ENCODE measurements at regions not wholly inside any gene's neighbourhood (a gene's known extent, or its start where the extent isn't known, plus 50 kb on each side); places are given as distances from the start of the nearest gene placed in this dataset.

DNA sequence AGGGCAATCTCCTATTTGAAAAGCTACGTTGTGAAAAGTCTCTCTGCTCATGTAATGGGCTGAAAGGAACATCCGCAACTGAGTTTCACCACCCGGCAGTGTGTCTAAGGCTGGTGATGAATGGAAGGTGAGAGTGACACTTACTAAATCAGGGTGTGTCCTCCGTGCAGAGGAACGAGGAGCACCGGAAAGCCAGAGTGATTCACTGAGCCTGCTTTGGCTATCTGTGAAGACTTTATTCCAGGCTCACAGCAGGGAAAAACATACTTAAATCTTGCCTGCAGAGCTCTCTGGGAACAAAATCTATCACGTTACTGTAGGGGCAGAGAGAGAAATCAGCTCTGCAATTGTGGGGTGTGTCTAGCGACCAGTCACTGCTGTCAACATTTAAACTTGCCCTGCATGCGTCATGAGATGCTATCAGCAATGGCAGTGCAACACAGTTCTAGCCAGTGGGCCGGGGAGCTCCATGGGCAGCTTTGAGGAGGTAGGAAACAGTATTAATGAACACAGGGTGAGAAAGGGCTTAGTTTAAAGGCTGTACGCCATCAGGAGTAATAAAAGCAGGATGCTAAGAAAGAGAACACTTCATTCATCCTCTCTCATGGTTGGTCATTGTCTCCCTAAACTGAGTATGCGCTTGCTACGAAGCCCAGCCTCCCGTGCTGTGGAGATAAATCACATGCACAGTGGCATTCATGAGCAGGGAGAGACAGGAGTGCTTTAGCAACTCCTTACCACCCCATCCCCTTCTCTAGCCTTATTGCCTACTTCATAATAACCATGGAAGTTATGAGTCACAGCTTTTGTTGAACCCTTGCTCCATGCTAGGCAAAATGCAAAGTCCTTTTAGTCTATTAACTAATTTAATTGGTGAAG, 542.7 kb upstream of the ADAMTS9 start:
- no peak for DNase-seq

DNA sequence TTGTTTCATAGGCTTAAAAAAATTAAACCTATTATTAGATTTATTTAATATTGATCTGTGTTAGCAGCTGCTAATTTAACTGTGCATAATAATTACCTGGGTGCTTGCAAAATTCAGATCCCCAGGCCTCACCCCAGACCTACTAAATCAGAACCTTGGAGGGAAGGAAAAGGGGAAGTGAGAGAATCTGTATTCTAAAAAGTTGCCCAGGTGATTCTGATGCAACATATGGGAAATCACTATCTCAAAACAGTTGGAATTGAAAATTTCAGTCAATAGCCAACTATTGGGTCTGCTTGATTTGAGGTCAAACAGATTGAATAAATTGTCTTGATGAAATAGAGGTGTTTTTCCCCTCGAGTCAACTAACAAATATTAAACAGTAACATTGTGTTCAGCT, 538.5 kb upstream of the ADAMTS9 start:
- DNase-seq: no peak

DNA sequence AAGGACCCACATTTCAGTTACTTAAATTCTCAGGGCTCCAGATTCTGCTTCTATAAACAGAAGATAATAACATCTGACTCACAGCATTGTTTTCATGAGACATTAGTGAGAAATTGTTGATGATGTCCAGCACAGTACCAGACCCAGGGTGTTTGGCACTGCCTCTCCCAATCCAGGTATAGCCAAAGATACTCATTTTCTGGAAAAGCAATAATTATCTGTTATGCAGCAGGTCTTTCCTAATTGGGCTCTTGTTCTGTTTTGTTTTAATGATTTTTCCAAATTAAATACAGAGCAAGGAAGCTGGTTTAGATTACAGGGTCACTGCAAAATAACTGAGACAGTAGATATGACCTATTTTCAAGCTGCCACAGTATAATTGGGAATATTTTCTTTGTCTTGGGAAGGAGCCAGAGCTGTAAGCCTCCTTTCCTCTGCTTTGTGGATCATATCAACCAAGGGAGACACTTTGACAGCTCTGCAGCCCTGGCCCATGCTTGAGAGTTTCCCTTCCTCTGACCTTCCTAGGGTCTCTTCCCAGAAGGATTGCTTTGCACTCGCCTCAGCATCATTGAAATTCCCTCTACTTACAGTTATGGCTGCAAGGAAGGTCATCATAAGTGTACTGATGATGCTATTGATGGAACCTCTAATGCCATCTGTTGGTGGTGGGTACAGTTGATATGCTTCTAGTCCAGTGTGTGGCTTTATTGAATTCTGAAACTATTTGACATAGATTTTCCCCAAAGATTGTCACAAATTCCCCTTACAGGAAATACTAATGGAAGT, 522.4 kb upstream of the ADAMTS9 start:
- DNase-seq: no peak

DNA sequence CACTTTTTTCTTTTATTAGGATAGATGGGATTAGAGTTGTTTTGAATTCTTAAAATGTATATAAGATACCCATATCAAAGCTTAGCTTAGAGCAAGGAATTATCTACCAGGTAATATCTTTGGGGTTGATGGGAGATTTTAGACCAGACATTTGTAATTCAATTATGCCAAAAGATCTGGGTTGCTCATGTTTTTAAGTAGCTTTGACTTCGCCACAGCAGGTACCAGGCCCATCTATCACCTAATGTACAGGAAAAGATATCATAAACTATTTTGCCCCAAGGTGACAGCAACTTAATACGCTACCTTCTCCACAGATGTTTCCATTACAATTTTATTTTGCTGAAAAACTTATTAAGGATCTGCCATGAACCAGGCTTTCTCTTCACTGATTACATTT, 514.6 kb upstream of the ADAMTS9 start:
- DNase-seq: no peak

DNA sequence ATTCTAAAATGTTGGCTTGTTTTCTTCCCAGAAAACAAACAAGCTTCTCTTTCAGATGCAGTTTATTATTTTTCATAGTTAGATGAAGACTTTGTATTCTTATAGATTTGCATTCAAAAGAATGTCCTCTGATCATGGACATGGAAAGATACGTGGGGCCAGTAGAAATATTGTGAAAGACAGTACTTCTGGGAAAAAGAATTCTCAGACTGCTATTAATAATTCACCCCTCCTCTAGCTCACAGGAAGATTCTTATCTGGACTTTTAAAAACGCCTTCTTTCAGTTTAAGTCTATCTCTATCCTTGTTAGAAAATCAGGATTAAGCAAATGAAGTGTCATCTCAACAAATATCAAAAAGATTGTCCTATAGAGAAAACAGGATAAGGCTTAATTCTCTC, 514.1 kb upstream of the ADAMTS9 start:
- DNase-seq: no peak

DNA sequence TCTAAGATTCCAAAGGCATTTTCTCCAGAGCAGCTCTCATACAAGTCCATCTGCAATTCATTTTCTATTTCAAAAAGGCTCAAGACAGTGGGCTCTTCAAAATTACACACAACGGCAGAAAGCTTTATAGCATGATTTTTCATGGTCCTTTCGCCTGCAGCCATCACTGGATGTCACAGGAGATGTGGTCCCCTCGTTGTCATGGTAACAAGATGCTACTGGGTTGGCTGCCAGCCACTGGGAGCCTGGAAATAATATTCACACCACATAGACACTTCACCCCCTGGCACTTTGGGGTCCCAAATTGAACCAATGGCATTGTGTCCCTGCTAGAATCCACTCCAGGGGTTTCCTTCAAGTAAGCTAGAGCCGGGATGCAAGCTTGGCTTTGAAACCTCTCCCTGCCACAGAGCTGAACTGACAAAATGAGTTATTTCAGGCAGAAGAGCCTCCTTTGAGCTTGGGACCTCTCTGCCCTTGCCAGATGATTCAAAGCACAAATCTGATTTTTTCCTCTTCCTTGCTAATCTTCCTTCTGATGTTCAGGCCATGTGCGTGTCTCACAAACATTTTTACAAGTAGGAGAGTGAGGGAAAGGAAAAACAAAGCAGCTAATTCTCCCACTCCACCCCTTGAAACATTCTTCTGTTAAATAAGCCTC, 512.6 kb upstream of the ADAMTS9 start:
- DNase-seq: no peak

DNA sequence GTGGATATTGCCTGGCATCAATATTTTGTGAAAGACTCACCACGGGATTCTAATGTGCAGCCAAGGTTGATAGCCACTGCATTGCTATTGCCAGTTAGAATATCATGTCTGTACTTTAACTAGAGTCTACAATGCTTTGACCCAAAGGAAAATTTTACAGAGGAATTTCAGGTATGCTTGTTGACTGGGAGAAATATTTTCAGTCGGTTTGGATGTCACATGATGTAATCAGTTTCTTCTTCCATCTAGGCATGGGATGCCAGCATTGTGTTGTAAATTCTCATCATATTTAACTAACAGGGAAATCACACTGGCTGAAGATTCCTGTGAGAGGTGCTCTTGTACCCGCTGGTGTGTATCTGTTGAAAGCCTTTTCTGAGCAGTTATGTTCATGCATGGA, 508.9 kb upstream of the ADAMTS9 start:
- DNase-seq: no peak

DNA sequence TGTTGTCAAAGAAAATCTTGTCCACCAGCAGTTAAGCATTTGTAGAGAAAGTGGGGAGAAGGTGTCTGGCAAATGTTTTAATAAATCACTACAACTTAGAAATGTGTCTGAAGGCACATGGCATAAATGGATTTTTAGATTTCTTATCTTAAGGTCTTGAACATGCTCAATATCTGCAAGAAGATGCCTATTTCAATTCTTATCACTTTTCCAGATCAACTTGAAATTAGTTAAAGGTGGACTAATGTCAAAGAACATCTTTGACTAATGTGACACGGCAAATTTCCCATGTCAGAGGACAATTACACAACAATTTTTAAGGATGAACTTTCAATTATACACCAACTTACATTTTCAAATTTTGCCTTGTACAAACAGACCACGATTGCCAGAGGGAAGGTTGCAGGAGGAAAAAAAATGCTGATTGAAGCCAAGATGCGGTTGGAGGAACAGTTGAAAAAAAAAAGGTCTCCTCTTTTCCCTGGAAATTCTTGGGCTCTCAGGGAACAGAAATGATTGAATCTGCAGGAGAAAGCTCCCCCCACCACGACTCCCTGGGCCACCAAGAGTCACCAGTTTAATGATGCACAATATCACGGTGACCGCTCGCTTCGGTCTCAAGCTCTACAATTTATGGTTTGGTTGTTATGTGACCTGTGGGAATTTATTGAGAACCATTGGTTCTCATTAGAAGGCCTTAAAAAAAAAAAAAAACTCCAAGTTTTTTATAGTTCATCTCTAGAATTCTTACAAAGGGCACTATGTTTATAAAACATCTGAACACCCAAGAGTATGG, 507.6 kb upstream of the ADAMTS9 start:
- DNase-seq: no peak

DNA sequence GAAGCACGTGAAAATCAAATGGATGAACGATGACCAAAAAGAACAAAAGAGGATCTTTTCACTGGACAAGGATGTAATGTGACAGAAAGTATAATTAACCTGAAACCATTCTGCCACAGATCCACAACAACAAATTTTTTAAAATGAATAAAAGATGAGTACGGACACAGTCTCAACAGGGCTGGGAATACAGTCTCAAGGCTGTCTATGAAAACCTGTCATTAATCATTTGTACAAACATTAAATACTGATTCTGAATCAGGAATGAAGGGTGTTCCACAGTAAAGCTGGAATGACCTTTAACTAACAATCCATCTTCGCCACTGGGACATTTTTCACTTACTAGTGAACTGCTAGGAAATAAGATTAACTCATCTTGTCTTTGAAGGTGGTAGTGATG, 506.9 kb upstream of the ADAMTS9 start:
- DNase-seq: no peak

DNA sequence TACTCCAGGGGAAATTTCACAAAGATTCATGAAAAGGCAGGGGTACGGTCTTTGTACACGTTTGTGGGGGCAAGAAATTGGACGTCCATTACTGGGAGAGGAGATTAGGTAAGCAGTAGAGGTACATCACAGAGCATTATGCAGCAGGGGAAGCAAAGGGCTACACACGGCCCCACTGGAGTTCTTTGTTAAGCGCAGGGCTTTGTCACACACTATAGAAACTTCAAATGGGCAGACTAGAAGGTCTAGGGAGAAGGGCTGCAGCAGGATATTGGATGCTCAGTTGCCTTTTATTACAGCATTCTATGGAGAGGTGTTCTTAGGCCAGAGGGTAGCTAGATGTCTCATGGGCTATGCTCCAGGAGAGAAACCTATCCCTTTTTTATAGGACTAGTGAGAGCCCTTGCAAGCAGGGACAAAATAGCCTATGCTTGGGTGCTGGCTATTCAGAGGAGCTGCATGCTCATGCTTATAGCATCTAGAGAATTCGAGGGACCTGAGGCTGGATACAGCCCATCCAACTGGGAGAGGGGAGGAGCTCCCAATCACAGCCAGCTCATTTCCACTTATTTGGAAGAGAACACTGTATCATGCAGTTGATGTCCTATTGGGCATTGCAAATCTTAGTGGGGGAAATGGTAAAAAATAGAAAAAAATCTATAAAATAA, 506.4 kb upstream of the ADAMTS9 start:
- no peak for DNase-seq

DNA sequence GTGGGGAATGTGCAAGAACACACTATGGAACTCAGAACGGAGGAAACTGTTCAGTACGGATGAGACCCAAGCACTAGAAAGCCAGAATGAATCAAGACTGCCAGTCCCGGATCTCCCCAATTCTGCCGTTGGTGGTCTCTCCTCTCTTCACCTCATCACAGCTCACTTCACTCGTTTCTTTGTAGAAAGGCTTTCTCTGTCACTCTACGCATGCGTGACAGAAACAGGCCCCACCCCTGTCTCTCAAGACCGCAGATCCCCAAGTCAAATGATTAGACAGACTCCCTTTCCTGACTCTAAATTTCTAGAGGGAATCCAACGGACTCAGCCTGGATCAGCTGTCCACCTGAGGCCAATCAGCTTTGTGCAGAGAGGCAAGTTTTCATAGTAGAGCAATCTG, 505.7 kb upstream of the ADAMTS9 start:
- DNase-seq: no peak

DNA sequence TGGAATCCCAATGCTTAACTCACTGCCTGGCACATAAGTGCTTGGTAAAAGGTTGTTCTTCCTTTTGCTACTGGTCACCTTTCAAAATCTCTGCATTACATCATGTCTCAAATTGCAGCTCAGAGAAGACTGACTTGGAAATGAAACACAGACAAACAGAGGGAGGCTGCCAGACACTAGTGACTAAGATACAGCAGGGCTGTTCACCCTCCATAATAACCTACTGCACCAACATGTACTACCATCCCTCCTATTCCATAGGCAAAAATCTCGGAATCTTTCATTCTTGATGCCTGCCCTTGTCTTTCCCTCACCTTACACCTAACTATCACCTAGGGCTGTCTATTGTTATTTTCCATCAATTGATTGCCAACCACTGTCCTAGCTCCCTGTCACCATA, 502.3 kb upstream of the ADAMTS9 start:
- no peak for DNase-seq

DNA sequence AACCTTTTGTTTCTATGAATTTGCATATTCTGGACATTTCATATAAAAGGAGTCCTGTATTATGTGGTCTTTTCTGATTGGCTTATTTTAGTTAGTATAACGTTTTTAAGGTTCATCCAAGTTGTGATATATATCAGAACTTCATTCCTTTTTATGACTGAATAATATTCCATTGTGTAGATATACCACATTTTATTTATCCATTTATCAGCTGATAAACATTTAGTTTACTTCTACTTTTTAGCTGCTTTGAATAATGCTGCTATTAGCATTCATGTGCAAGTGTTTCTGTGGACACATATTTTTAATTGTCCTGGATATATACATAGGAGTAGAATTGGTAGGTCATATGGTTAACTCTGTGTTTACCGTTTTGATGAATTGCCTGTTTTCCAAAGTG, 498.5 kb upstream of the ADAMTS9 start:
- DNase-seq: no peak

DNA sequence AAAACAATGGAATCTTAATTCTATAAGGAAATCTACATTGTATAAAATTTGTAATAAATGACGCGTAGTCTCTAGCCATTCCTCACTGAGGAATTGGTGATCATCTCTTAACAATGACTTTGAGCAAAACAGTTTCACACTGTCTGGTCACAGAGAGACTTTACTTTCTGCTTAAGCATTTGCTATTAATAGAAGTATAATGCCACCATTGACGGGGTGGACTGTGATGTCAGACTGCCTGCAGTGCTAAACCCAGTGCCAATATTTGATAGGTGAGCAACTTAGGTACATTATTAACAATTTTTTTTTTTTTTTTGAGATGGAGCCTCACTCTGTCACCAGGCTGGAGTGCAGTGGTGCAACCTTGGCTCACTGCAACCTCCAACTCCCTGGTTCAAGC, 494.9 kb upstream of the ADAMTS9 start:
- DNase-seq: no peak

DNA sequence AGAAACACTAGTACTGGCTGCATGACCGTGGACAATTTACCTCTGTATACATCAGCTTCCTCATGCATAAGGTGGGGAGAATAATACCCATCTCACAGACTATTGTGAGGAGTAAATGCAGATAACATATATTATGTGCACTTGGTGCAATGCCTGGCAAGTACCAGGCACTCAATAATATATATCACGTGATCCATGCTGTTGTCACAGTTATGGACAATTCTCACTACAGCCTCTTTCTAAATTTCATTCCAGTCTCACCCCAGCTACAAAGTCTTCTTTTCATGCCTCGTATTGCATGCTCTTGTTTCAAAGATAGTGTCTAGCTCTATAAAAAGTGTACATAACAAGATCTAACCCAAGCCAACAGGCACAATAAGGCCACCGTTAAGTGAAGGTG, 494.3 kb upstream of the ADAMTS9 start:
- no peak for DNase-seq

DNA sequence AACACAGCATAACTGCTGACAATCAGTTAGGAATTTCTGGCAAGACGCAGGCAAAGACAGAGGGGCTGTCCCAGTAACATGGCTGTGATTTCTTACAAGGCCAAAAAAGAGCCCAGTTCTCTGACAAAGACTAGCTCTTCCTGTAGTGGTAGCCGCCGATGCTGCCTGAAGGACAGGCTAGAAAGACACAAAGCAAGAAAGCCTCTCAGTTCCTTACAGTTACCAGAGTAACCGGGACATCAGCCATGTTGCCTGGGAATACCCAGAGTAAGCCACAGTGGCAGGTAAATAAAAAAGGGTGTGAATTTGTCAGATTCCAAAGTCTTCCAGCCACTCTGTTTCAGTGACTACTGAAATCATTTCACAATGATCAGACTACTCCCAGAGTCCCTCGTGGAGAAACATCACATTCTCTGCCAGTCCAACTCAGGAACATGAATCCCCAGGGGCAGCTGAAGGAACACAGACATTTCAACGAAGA, 493.6 kb upstream of the ADAMTS9 start:
- no peak for DNase-seq

DNA sequence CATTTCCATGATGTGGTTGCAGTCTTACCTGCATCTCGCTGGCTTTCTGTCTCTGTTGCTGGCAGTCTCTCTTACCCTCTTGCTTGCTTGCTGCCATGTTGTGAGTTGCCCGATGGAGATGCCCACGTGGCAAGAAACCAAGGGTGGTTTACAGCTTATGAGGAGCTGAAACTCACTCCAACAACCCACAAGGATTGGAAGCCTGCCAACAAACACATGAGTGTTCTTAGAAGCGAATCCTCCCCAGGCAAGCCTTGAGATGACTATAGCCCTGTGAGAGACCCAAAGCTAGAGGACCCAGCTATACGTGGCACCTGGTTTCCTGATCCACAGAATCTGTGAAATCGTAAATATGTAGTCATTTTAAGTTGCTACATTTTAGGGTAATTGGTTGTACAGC, 490.9 kb upstream of the ADAMTS9 start:
- no peak for DNase-seq

DNA sequence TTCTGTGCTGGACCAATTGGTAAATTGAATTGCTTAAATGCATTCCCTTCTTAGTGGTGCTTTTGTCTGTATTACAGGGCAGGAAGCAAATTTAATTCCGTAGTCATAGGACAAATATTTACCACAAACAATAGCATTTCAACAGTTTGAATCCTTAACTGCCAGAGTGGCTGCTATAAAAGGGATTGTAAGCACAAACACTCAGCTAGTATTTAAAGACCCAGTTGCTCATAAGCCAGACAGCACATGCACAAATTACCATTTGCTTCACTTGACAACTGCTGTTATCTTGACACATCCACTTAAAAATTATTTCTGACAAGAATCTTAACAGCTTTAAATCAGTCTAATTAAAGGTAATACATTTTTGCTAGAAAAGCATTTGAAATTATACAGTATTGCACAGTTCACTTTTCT, 490.2 kb upstream of the ADAMTS9 start:
- DNase-seq: no peak

DNA sequence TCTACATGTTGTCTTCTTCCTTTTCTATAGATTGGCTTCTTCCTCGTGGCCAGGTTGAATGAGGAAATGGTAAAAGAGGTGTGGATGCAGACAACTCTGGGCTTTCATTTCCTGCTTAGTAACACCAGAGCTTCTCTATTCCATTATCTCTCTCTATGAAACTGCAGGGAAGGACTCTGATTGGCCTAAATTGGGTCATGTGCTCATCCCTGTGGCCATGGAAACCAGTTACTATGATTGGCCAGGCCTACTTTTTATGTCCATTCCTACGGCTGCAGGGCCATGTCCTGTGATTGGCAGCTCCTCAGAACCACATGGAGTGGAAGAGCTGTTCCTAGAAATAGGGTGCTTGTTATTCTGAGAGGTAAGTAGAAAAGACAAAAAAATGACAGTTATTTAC, 486.9 kb upstream of the ADAMTS9 start:
- DNase-seq: no peak

DNA sequence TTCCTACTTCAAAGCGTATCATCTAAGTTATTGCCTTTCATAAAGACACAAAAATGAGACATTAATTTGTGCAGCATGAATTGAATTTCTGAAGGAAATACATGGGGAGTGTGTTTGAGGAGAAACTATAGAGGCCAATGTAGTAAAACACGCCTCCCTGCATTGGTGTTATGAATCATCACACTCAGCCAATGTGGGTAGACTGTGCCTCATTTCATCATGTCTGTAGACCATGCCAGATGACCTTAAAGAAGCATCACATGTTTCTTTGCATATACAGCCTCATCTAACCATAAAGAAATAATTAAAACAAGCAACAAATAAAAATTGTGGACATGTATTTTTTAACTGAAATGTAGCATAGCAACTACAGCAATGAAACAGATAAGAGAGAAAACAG, 486.0 kb upstream of the ADAMTS9 start:
- DNase-seq: no peak

DNA sequence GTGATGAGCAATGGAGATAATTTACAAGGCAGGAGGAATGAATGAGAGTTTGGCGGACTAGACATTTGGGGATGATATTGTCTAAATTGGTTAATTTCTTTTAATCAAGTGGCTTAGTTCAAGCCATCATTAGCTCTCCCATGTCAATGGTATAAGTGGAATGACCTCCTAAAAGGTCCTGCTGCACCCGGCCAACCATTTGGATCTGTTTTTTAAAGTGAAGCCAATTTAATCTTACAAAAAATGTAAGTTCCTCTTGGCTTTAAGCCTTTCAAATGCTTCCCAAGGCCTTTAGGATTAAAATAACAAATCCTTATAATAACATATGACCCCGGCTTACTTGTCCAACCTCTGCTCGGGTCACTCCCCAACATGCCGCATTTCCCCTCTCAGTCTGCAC, 484.4 kb upstream of the ADAMTS9 start:
- no peak for DNase-seq

DNA sequence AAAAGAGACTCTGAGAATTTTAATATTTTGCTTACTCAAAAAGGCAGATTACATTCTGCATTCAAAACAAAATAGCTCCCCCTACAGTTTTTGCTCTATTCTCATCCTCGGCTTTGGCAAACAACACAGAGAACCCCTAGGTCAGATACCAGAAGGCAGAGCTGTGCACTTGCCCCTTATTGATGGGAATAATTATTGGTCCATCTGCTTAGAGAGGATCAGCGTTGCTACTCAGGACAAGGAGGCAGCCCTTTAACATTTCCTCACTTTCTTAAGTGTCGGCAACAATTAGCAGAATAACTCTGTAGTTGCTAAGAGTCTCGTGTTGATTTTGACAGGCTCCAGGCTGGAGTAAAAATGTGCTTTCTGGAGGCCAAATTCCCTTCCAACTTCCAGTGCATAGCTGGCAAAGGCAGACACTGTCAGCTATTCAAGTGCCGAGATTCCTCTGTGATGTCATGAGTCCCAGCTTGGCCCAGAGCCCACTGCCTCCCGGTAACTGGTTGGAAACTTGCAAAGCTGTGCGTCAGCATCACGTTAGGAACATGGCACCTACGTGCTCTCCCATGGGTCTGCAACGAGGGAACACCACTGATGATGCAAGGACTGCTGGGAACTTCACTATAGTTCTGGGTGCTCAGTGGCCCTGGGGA, 482.7 kb upstream of the ADAMTS9 start:
- no peak for DNase-seq

Data from GDM1 (cell line).